Activated T-helper 2 cell treated with anti-CD3 and anti-CD28 coated beads, Interferon-gamma antibody, Interleukin-2, Interleukin-4, amounts not matched to agents 10 μg/mL and 5 μg/mL and 100 μg/mL, durations not matched to agents 14 hours and 24 hours and 36 hours (primary cell): ENCODE measurements at regions not wholly inside any gene's neighbourhood (a gene's known extent, or its start where the extent isn't known, plus 50 kb on each side); places are given as distances from the start of the nearest gene placed in this dataset.

Experiments
- DNase-seq: peaks from one replicate; pipeline ENCODE4 v3.0.0; 2021; ENCODE audit warnings: low spot score
- H3K27ac Mint-ChIP-seq: one replicate; pipeline ENCODE4 v1.8.0; 2021; ENCODE audit warnings: mixed read lengths
- H3K27me3 Mint-ChIP-seq: one replicate; pipeline ENCODE4 v1.8.0; 2021; ENCODE audit warnings: low read depth, mixed read lengths
- H3K36me3 Mint-ChIP-seq: one replicate; pipeline ENCODE4 v1.8.0; 2021; ENCODE audit warnings: low read depth, mixed read lengths
- H3K4me1 Mint-ChIP-seq: one replicate; pipeline ENCODE4 v1.8.0; 2021; ENCODE audit warnings: low read depth, mixed read lengths
- H3K4me3 Mint-ChIP-seq: one replicate; pipeline ENCODE4 v1.8.0; 2021; ENCODE audit warnings: low read depth, mild to moderate bottlenecking, moderate library complexity, mixed read lengths
- H3K9me3 Mint-ChIP-seq: one replicate; pipeline ENCODE4 v1.8.0; 2021; ENCODE audit warnings: mixed read lengths
- intact Hi-C: fragments of 100-400 bp; cut with micrococcal nuclease; formaldehyde crosslinking; loops from one replicate; pipeline ENCODE4 v1.15.1; 2023

- intact Hi-C loops: no loop called here
- Mint-ChIP-seq H3K4me3 (no peak overlapping the region), H3K27ac (no peak overlapping the region), H3K9me3 (no peaks in the 10 kb centered on the region), H3K36me3 (no peaks in the 10 kb centered on the region), H3K4me1 (no peaks in the 10 kb centered on the region), H3K27me3 (peaks cover 3% of the 10 kb centered on the region)
- DNase-seq: no peak
These were observed 141.9 kb downstream of the TMEM132E start for GRCh38 chr17:34721326-34721725.

GRCh38 chr17:34720760-34721159 lies 141.4 kb downstream of the TMEM132E start:
- Mint-ChIP-seq H3K9me3 (no peaks in the 10 kb centered on the region), H3K4me3 (no peak overlapping the region), H3K4me1 (no peaks in the 10 kb centered on the region), H3K27me3 (no peaks in the 10 kb centered on the region), H3K36me3 (no peaks in the 10 kb centered on the region), H3K27ac (no peak overlapping the region)
- no peak for DNase-seq
- intact Hi-C loops: no loop called here

GRCh38 chr17:34719569-34719968 lies 140.2 kb downstream of the TMEM132E start:
- no peaks in the 10 kb centered on the region for H3K9me3 Mint-ChIP-seq
- H3K36me3 Mint-ChIP-seq: no peaks in the 10 kb centered on the region
- intact Hi-C loops: no loop called here
- H3K27ac Mint-ChIP-seq: no peak overlapping the region
- H3K27me3 Mint-ChIP-seq: no peaks in the 10 kb centered on the region
- no peak for DNase-seq
- H3K4me3 Mint-ChIP-seq: no peak overlapping the region
- no peaks in the 10 kb centered on the region for H3K4me1 Mint-ChIP-seq

GRCh38 chr17:34717092-34717491 lies 137.7 kb downstream of the TMEM132E start:
- H3K27me3 Mint-ChIP-seq: no peaks in the 10 kb centered on the region
- no peak overlapping the region for H3K27ac Mint-ChIP-seq
- H3K9me3 Mint-ChIP-seq: no peaks in the 10 kb centered on the region
- no peaks in the 10 kb centered on the region for H3K36me3 Mint-ChIP-seq
- no peaks in the 10 kb centered on the region for H3K4me1 Mint-ChIP-seq
- H3K4me3 Mint-ChIP-seq: no peak overlapping the region
- no peak for DNase-seq
- intact Hi-C loops: no loop called here

GRCh38 chr17:34716291-34716690 lies 136.9 kb downstream of the TMEM132E start:
- no peak overlapping the region for H3K4me3 Mint-ChIP-seq
- no peaks in the 10 kb centered on the region for H3K27me3 Mint-ChIP-seq
- no peaks in the 10 kb centered on the region for H3K36me3 Mint-ChIP-seq
- intact Hi-C loops: no loop called here
- DNase-seq: no peak
- H3K4me1 Mint-ChIP-seq: no peaks in the 10 kb centered on the region
- no peaks in the 10 kb centered on the region for H3K9me3 Mint-ChIP-seq
- H3K27ac Mint-ChIP-seq: no peak overlapping the region

- H3K36me3 Mint-ChIP-seq: no peaks in the 10 kb centered on the region
- no peak overlapping the region for H3K4me3 Mint-ChIP-seq
- intact Hi-C loops: no loop called here
- no peak for DNase-seq
- H3K9me3 Mint-ChIP-seq: no peaks in the 10 kb centered on the region
- H3K27ac Mint-ChIP-seq: no peak overlapping the region
- no peaks in the 10 kb centered on the region for H3K27me3 Mint-ChIP-seq
- no peaks in the 10 kb centered on the region for H3K4me1 Mint-ChIP-seq
These were observed 136.1 kb downstream of the TMEM132E start for GRCh38 chr17:34715504-34715903.

- H3K4me3 Mint-ChIP-seq: no peak overlapping the region
- H3K36me3 Mint-ChIP-seq: no peaks in the 10 kb centered on the region
- DNase-seq: no peak
- no peaks in the 10 kb centered on the region for H3K9me3 Mint-ChIP-seq
- no peak overlapping the region for H3K27ac Mint-ChIP-seq
- H3K4me1 Mint-ChIP-seq: no peaks in the 10 kb centered on the region
- H3K27me3 Mint-ChIP-seq: no peaks in the 10 kb centered on the region
- intact Hi-C loops: no loop called here
These were observed 135.4 kb downstream of the TMEM132E start for GRCh38 chr17:34714475-34715410.

- H3K27ac Mint-ChIP-seq: no peak overlapping the region
- no peak for DNase-seq
- H3K27me3 Mint-ChIP-seq: no peaks in the 10 kb centered on the region
- no peak overlapping the region for H3K4me3 Mint-ChIP-seq
- intact Hi-C loops: no loop called here
- no peaks in the 10 kb centered on the region for H3K9me3 Mint-ChIP-seq
- no peaks in the 10 kb centered on the region for H3K36me3 Mint-ChIP-seq
- no peaks in the 10 kb centered on the region for H3K4me1 Mint-ChIP-seq
These were observed 134.3 kb downstream of the TMEM132E start for GRCh38 chr17:34713687-34714086.

- no peaks in the 10 kb centered on the region for H3K36me3 Mint-ChIP-seq
- H3K27ac Mint-ChIP-seq: no peak overlapping the region
- H3K4me3 Mint-ChIP-seq: no peak overlapping the region
- H3K27me3 Mint-ChIP-seq: no peaks in the 10 kb centered on the region
- intact Hi-C loops: no loop called here
- no peak for DNase-seq
- no peaks in the 10 kb centered on the region for H3K4me1 Mint-ChIP-seq
- no peaks in the 10 kb centered on the region for H3K9me3 Mint-ChIP-seq
These were observed 133.3 kb downstream of the TMEM132E start for GRCh38 chr17:34712481-34713195.

- no peak for DNase-seq
- H3K4me3 Mint-ChIP-seq: no peak overlapping the region
- H3K36me3 Mint-ChIP-seq: no peaks in the 10 kb centered on the region
- no peaks in the 10 kb centered on the region for H3K4me1 Mint-ChIP-seq
- intact Hi-C loops: no loop called here
- H3K27me3 Mint-ChIP-seq: no peaks in the 10 kb centered on the region
- no peaks in the 10 kb centered on the region for H3K9me3 Mint-ChIP-seq
- no peak overlapping the region for H3K27ac Mint-ChIP-seq
These were observed 132.3 kb downstream of the TMEM132E start for GRCh38 chr17:34711646-34712045.

GRCh38 chr17:34710226-34710625 lies 130.8 kb downstream of the TMEM132E start:
- H3K4me3 Mint-ChIP-seq: no peak overlapping the region
- H3K27me3 Mint-ChIP-seq: no peaks in the 10 kb centered on the region

GRCh38 chr17:34709158-34709754 lies 129.9 kb downstream of the TMEM132E start:
- Mint-ChIP-seq H3K4me1 (no peaks in the 10 kb centered on the region), H3K27ac (no peak overlapping the region), H3K27me3 (no peaks in the 10 kb centered on the region), H3K4me3 (no peak overlapping the region), H3K9me3 (no peaks in the 10 kb centered on the region), H3K36me3 (no peaks in the 10 kb centered on the region)
- no peak for DNase-seq
- intact Hi-C loops: no loop called here

More at GRCh38 chr17:34710226-34710625, 130.8 kb downstream of the TMEM132E start:
- Mint-ChIP-seq H3K36me3 (no peaks in the 10 kb centered on the region), H3K4me1 (no peaks in the 10 kb centered on the region), H3K27ac (no peak overlapping the region), H3K9me3 (no peaks in the 10 kb centered on the region)
- intact Hi-C loops: no loop called here
- no peak for DNase-seq

GRCh38 chr17:34706029-34706428 lies 126.6 kb downstream of the TMEM132E start:
- Mint-ChIP-seq H3K27me3 (no peaks in the 10 kb centered on the region), H3K36me3 (no peaks in the 10 kb centered on the region), H3K9me3 (no peaks in the 10 kb centered on the region), H3K4me3 (no peak overlapping the region), H3K4me1 (no peaks in the 10 kb centered on the region), H3K27ac (no peak overlapping the region)
- intact Hi-C loops: no loop called here
- DNase-seq: no peak
